Heart right ventricle (tissue), 16 donors: ENCODE measurements at regions not wholly inside any gene's neighbourhood (a gene's known extent, or its start where the extent isn't known, plus 50 kb on each side); places are given as distances from the start of the nearest gene placed in this dataset.

Experiments used
- ATAC-seq, 8 donors: fragments of 200-7000 bp; cut with Tn5 transposase; one replicate each; pipeline ENCODE4 v1.9.1; 2020; ENCODE audit warnings: mild to moderate bottlenecking in 8 of 8, moderate library complexity in 8 of 8, moderate number of reproducible peaks in 1 of 8
- DNase-seq, 2 donors: peaks; one replicate each; pipeline ENCODE4 v3.0.0-alpha.2; 2020
- H3K27ac ChIP-seq, 10 donors: fragments of 200-600 bp; sonication (generic) in 2 of 10; one replicate each; pipeline versions ENCODE4 v1.5.0 to v1.8.0; 2020 to 2022; ENCODE audit warnings: mild to moderate bottlenecking in 3 of 10
- H3K27me3 ChIP-seq, 7 donors: fragments of 200-600 bp; one replicate each; pipeline ENCODE4 v1.8.0; 2021 to 2022; ENCODE audit warnings: mild to moderate bottlenecking in 2 of 7
- H3K36me3 ChIP-seq, 9 donors: fragments of 200-600 bp; sonication (generic) in 1 of 9; one replicate each; pipeline versions ENCODE4 v1.5.0 to v1.8.0; 2020 to 2022; ENCODE audit warnings: mild to moderate bottlenecking in 2 of 9
- H3K4me1 ChIP-seq, 9 donors: fragments of 200-600 bp; sonication (generic) in 1 of 9; one replicate each; pipeline versions ENCODE4 v1.5.0 to v1.8.0; 2020 to 2022; ENCODE audit warnings: mild to moderate bottlenecking in 4 of 9
- H3K4me3 ChIP-seq, 10 donors: fragments of 200-600 bp; sonication (generic) in 2 of 10; one replicate each; pipeline versions ENCODE4 v1.5.0 to v1.8.0; 2020 to 2022; ENCODE audit warnings: mild to moderate bottlenecking in 7 of 10, moderate library complexity in 2 of 10
- H3K9me3 ChIP-seq, 11 donors: fragments of 200-600 bp in 10 of 11; sonication (generic) in 2 of 11; one replicate each; pipeline versions ENCODE4 v1.5.0 to v1.8.0; 2013 to 2022; ENCODE audit warnings: mild to moderate bottlenecking in 2 of 11, control low read depth in 1 of 11, moderate library complexity in 1 of 11
- CTCF ChIP-seq, 9 donors: fragments of 200-600 bp; sonication (generic) in 2 of 9; IDR thresholded peaks; one replicate each; pipeline versions ENCODE4 v1.5.0 to v1.8.0; 2021 to 2022; ENCODE audit warnings: antibody characterized with exemption in 9 of 9, mild to moderate bottlenecking in 5 of 9, moderate library complexity in 1 of 9
- WGBS, 2 donors: extraction: QIAGEN DNeasy Blood & Tissue Kit; methylation state at CpG; one replicate each; pipeline ENCODE4 v1.1.7; 2013; ENCODE audit warnings: inconsistent platforms in 1 of 2; 5-methylcytosine and 5-hydroxymethylcytosine counted together
- intact Hi-C, 10 donors: fragments of 100-400 bp; cut with DNase I; formaldehyde crosslinking; loops; one replicate each; pipeline versions ENCODE4 v1.11.1 to v1.14.2; 2022
- donor health status: Arrhythmogenic right ventricular cardiomyopathy.
- donor health status: ischemic (EF 13 %, LVEDD 7.1; RV severe dilation, severe dysfunction).
- donor health status: healthy with polysubstance abuse.
- donor health status: DM: no; HTN: yes; CAD: no.
- donor health status: DM: no; HTN: no; CAD: no.
- donor health status: ischemic (EF 25% LVEDD 6.9; RV normal size, moderate dysfunction).
- donor health status: ischemic (EF 25% LVEDD 5.7; RV mildly dilated, moderate dysfunction).
- donor health status: healthy.
- donor health status: DM: yes; HTN: yes; CAD: no.
- donor health status: Ischemic cardiomyopathy.
- donor health status: ischemic (EF 35%, LVEDD 5.7; RV mildly dilated, moderate dysfunction).
- donor health status: nonischemic (EF 11% LVEDD 7.7; RV severe dilation, severe dysfunction).
- donor health status: DM: yes; HTN: yes; CAD: no.
- donor health status: PGD.
- donor health status: ischemic (EF 29% LVEDD 5.4; RV normal size, mild dysfunction).
- donor health status: nonischemic (EF 23%, LVEDD 6.1; RV moderate dilation, normal function).

DNA sequence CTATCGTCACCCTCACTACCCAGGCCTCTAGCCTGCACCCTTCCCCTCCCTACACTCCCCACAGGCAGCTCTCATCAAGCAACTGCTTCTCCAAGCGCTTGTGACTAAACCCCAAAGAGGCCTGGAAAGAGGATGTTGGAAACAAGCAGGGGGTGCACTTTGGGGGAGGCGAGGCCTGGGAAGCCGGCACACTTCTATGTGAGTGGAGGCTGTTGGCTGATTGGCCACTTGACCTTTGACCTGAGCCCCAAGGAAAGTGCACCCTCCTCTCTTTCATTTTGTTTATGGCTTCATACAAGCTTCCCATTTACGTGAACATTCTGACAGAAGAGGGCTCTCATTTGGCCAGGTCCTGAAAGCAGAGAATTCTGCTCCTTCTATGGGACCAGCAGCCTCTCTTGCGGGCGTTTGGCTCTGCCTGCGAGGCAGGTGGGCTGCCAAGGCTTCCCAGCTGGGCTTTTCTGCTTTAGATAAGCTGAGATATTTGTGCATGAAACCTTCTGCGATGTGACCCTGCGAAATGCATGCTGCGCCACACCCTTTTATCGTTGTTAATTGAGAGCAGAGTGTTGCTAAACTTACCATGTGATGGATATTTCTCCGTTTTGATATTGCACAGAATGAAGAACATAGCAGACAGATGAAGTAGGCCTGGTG, 134.8 kb upstream of the NCK2 start:
- ATAC-seq: no peak
- intact Hi-C loops: loop anchor here in 3 of 10 donors (10.0 kb wide), 1 partner anchor 135 kb away; the partner anchor contains the start of gene NCK2 (in 3 of the 3)
- Histone ChIP-seq H3K4me1 (peaks cover 0 to 16% (median 12%) of the 10 kb centered on the region in 9 donors), H3K27ac (no peak overlapping the region), H3K9me3 (no peaks in the 10 kb centered on the region), H3K36me3 (no peaks in the 10 kb centered on the region), H3K27me3 (no peaks in the 10 kb centered on the region), H3K4me3 (no peak overlapping the region)
- WGBS, 2 donors: 88% methylated on average over 13 of the region's 13 CpGs
- no peak for DNase-seq
- no peak for TF ChIP-seq CTCF (IDR thresholded peaks at IDR 0.05)

DNA sequence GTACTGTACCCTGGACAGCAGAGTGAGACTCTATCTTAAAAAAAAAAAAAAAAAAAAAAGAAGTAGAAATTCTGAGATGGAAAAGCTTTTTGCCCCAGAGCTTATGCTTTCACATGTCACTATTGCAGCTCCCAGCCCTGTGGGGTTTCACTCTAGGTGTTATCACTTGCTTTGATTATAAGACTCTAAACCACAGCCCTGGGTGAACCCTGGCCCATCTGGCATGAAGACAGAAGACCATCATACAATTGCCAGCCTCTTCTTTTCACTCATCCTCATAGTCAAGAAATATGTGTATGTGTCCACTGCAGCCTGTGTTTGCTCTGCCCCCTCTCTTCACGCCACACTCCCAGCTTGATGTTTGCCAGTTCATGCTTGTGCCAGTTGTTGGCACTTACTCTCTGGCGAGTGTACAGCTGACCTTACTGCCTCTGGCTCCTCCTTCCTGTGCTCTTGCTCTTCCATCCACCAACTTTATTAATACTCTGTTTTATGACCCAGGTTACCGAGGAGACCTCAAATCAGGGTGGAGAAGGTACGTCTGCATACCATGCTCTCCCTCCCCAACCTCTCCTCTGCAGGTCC, 136.7 kb upstream of the NCK2 start:
- Histone ChIP-seq H3K4me3 (no peak overlapping the region), H3K27ac (no peak overlapping the region), H3K27me3 (no peaks in the 10 kb centered on the region), H3K36me3 (no peaks in the 10 kb centered on the region), H3K4me1 (peaks cover 0 to 24% (median 18%) of the 10 kb centered on the region in 9 donors), H3K9me3 (no peaks in the 10 kb centered on the region)
- DNase-seq (peak in 1 of 2 donors; percentile 54), ATAC-seq (peak; percentile 62 to 86 (median 76))
- peak in 1 of 9 donors; percentile 18 for TF ChIP-seq CTCF (IDR thresholded peaks at IDR 0.05)
- 64 to 67% methylated on average over 4 of the region's 4 CpGs for WGBS, 2 donors
- intact Hi-C loops: loop anchor here in 2 of 10 donors (10.0 kb wide), 1 partner anchor 137 kb away; the partner anchor contains the start of gene NCK2 (in 2 of the 2)

DNA sequence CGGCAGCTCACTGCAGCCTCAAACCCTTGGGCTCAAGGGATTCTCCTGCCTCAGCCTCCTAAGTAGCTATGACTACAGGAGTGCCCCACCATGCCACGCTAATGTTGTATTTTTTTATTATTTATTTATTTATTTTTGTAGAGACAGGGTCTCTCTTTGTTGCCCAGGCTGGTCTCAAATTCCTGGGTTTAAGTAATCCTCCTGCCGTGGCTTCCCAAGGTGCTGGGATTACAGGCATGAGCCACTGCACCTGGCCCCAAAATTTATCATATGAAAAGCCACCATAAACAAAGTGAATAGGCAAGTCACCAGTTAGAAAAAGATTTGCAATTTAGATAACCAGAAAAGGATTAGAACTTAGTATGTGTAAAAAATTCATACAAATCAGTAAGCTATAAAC, 138.6 kb upstream of the NCK2 start:
- ATAC-seq: no peak
- Histone ChIP-seq H3K4me1 (peaks cover 0 to 27% (median 18%) of the 10 kb centered on the region in 9 donors), H3K36me3 (no peaks in the 10 kb centered on the region), H3K4me3 (no peak overlapping the region), H3K27me3 (no peaks in the 10 kb centered on the region), H3K27ac (peak overlapping the region in 5 of 10 donors; percentile 34 to 64 (median 59)), H3K9me3 (no peaks in the 10 kb centered on the region)
- intact Hi-C loops: loop anchor here in 2 of 10 donors (10.0 kb wide), 1 partner anchor 139 kb away; the partner anchor contains the start of gene NCK2 (in 2 of the 2)
- DNase-seq: no peak
- WGBS, 2 donors: 92 to 98% methylated on average over 3 of the region's 3 CpGs
- no peak for TF ChIP-seq CTCF (IDR thresholded peaks at IDR 0.05)

DNA sequence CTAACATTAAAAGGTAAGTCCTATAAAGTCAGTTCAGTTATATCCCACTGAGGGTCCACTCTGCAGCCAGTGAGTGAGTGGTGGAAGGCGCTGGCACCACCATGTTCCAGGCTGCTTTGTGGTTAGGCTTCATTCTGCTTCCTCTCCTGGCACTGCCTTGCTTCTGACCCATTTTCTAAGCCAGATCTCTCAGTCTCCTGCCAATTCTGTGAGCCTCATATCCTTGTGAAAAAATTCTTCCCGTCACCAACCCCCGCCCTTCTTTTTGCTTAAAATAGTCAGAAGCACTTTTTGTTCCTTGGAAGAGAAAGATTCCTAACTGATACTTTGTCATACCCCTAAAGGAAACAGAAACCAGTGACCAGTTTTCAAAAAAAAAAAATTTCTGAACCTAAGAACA, 139.8 kb upstream of the NCK2 start:
- peak overlapping the region; percentile 21 to 70 (median 37) for H3K27ac ChIP-seq
- TF ChIP-seq CTCF (IDR thresholded peaks at IDR 0.05): no peak
- intact Hi-C loops: loop anchor here in 2 of 10 donors (10.0 kb wide), 1 partner anchor 140 kb away; the partner anchor contains the start of gene NCK2 (in 2 of the 2)

More for the DNA sequence above, 139.8 kb upstream of the NCK2 start:
- H3K27me3 ChIP-seq: no peaks in the 10 kb centered on the region
- ATAC-seq (peak; percentile 68 to 92 (median 82)), DNase-seq (peak in 1 of 2 donors; percentile 45)
- peak overlapping the region in 2 of 10 donors; percentile 10 to 19 for H3K4me3 ChIP-seq
- H3K9me3 ChIP-seq: no peaks in the 10 kb centered on the region
- WGBS, 2 donors: 24 to 29% methylated on average over 3 of the region's 3 CpGs
- no peaks in the 10 kb centered on the region for H3K36me3 ChIP-seq
- peaks cover 0 to 31% (median 18%) of the 10 kb centered on the region in 9 donors for H3K4me1 ChIP-seq
